ENCODE measurements at regions not wholly inside any gene's neighbourhood (a gene's known extent, or its start where the extent isn't known, plus 50 kb on each side); places are given as distances from the start of the nearest gene placed in this dataset.

DNA sequence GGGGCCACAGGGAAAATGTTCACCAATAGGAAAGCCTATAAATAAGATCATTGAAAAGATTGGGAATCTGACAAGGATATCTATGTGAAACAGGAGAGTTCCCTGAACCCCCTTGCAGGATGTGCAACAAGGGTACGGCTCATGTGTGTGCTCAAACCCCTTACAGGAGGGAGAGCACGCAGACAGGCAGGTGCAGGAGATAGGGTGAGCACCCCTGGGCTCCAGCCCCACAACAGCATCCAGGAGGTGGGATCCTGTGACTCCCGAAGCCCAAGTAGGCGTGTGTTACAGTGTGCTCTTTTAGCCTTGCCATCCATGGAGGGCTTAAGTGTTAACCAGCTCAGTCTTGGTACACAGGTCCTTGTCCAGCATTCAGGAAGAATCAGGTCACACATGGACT lies 204.2 kb downstream of the BMP7 start:
- Mint-ChIP-seq H3K4me1 (no peaks in the 10 kb centered on the region), H3K27me3 (peaks cover 17% of the 10 kb centered on the region), H3K36me3 (no peaks in the 10 kb centered on the region), H3K4me3 (no peak overlapping the region), H3K27ac (no peak overlapping the region), H3K9me3 (no peaks in the 10 kb centered on the region)

DNA sequence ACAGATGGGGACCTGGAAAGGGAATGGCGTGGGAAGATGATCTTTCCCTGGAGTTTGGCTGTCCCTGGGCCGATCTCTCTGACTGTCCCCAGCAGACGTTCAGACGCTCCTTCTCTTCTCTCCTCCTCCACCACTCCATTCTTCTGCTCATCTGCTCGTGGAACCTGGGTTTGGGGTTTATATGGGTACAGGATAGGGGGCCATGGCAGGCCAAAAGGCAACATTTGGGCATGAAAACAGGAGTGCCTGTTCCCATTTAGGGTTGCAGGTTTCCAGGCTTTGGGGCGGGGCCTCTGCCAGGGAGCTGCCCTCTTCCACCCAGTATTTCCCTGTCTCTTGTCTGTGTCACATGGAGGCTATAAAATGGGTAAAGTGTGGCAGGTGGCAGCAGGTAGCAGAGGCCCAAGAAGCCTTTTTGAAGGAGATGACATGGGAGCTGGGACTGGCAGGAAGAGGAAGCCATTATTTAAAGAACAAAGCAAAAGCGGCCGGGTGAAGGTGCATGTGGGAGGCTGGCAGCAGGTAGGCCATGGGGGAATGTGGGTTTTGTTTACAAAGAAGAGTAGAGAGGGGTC lies 203.7 kb downstream of the BMP7 start:
- Mint-ChIP-seq H3K4me1 (no peaks in the 10 kb centered on the region), H3K27ac (no peak overlapping the region), H3K4me3 (no peak overlapping the region), H3K36me3 (no peaks in the 10 kb centered on the region), H3K9me3 (no peaks in the 10 kb centered on the region), H3K27me3 (peaks cover 17% of the 10 kb centered on the region)

DNA sequence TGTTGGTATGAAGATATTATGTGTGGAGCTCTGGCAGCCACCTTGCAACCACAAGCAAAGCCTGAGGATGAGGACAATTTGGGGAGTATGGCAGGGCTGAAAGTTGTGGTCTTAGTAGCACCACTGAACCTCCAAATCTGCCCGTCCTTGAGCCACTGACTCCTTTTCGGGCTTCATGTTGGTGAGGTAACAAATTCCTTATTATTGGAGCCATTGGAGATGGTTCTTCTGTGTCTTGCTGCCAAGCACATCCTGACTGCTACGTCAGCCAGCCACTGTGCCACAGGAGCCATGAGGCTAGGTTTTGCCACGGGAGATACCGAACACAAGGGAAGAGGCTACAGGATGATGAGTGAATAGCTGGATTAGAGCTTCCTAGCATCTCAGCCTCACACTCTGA lies 201.6 kb downstream of the BMP7 start:
- no peaks in the 10 kb centered on the region for H3K9me3 Mint-ChIP-seq
- H3K4me3 Mint-ChIP-seq, result no peak overlapping the region
- no peaks in the 10 kb centered on the region for H3K36me3 Mint-ChIP-seq
- H3K27ac Mint-ChIP-seq, result no peak overlapping the region
- no peaks in the 10 kb centered on the region for H3K4me1 Mint-ChIP-seq
- peaks cover 14% of the 10 kb centered on the region for H3K27me3 Mint-ChIP-seq

DNA sequence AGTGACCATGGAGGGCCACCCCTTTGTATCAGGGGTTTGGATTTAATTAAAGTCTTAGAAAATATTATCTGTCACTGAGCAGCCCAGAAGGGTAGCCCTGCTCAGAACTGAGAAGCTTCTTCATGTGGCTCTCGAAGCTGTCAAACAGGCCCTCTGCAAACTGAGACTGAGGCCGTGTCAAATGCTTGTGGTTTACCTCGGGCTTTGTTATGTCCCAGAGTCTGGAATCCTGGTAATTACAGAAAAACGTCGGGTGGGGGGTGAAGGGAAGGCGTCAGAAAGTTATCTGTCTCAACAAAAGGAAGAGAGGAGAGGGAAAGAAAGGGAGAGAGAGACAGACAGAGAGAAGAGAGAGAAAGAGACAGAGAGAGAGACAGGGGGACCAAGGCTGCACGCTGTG lies 200.8 kb downstream of the BMP7 start:
- Mint-ChIP-seq H3K9me3 (no peaks in the 10 kb centered on the region), H3K4me1 (no peaks in the 10 kb centered on the region), H3K4me3 (no peak overlapping the region), H3K27ac (no peak overlapping the region), H3K27me3 (peaks cover 11% of the 10 kb centered on the region), H3K36me3 (no peaks in the 10 kb centered on the region)

DNA sequence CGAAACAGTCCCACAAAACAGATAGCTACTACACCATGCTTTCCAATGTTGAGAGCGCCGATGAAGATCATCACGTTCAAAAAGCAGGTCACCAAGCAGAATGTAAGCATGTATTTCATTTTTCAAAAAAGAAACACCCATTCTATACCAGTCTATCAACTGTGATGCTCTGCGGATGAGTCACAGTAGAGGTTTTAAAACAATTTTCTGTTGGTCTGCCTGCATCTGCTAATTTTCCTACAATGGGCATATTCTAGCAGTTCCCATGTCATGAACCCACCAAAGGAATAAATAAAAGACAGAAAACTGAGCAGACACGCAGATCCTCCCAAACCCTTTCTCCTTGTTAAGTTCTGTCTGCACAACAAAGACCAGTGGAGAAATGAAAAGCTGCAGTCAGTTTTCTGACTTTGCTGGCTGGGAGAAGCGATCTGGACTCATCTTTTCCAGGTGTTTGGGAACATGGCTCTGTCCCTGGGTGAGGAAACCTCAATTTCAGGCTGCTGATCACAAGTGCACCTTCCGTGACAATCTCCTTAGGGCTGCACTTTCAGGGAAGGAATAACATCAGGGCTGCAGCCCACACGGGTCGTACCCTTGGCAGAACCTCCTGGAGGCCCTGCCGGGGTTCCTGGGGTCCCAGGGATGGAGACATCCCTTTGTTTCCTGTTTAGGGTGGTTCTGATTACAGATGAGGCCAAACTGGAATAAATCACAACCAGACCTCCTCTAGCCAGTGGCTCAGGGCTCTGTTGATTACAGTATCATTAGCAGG lies 200.1 kb downstream of the BMP7 start:
- H3K27ac Mint-ChIP-seq, result no peak overlapping the region
- H3K27me3 Mint-ChIP-seq, result peaks cover 15% of the 10 kb centered on the region
- H3K4me3 Mint-ChIP-seq, result no peak overlapping the region
- peaks cover 2% of the 10 kb centered on the region for H3K4me1 Mint-ChIP-seq
- no peaks in the 10 kb centered on the region for H3K36me3 Mint-ChIP-seq
- H3K9me3 Mint-ChIP-seq, result no peaks in the 10 kb centered on the region

DNA sequence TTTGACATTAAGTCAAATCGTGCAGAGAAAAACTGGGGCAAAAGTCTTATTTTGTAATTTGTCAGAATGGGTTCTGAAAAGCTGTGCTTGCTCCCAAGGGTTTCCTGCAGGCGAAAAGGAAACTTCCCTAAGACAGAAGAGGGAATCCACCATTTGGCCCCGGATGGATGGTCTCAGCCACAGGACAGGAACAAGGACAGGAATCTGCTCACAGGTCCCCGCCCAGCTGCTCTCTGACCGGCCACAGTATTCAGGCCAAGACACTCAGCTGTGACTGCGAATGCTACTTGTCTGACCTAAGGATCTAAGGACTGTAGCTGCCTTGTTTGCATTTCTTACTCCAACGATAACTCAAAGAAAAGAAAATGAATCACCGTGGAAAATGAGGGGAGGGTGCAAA lies 197.0 kb downstream of the BMP7 start:
- no peaks in the 10 kb centered on the region for H3K9me3 Mint-ChIP-seq
- H3K36me3 Mint-ChIP-seq, result no peaks in the 10 kb centered on the region
- peaks cover 6% of the 10 kb centered on the region for H3K4me1 Mint-ChIP-seq
- no peak overlapping the region for H3K27ac Mint-ChIP-seq
- H3K4me3 Mint-ChIP-seq, result no peak overlapping the region
- peaks cover 20% of the 10 kb centered on the region for H3K27me3 Mint-ChIP-seq

DNA sequence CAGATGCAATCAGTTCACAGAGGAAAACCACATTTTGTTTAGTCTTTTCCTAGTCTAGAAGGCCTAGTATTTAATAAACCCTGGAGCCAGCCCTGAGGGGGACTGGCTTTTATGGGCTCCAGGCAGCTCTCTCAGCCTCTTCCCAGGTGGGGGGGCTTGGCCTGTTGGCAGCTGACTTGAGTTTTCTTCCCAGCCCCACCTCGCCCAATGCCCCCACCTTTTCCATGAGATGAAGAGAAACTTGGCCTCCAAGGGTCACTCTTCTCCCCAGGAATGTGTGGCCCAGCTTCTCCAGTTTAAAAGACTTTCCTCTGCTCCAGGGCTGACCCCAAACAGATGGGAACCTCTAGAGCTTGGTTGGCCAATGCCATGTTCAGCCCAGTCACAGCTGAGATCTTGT lies 196.1 kb downstream of the BMP7 start:
- Mint-ChIP-seq H3K36me3 (no peaks in the 10 kb centered on the region), H3K4me3 (no peak overlapping the region), H3K4me1 (peaks cover 6% of the 10 kb centered on the region), H3K27ac (no peak overlapping the region), H3K9me3 (no peaks in the 10 kb centered on the region), H3K27me3 (peaks cover 17% of the 10 kb centered on the region)

DNA sequence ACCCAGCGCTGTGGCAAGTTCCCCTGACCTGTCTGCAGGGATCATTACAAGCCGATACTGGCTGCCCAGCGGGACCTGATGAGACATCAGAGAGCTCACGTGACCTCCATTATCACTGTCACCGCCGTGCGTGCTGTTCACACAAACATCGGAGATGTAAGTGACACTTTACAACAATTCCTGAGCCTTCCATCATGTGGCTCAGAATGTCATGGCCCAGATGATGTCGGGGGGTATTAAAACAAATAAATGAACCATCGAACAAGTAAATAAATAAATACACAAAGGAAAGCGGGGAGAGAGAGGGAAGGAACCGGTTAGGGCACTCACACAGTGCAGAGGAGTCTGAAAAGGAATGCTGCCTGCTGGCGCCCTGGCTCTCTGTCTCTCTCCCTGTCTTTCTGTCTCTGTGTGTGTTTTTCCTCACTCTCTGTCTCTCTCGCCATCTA lies 195.1 kb downstream of the BMP7 start:
- peaks cover 6% of the 10 kb centered on the region for H3K4me1 Mint-ChIP-seq
- H3K27ac Mint-ChIP-seq, result no peak overlapping the region
- no peak overlapping the region for H3K4me3 Mint-ChIP-seq
- no peaks in the 10 kb centered on the region for H3K9me3 Mint-ChIP-seq
- H3K36me3 Mint-ChIP-seq, result no peaks in the 10 kb centered on the region
- H3K27me3 Mint-ChIP-seq, result peaks cover 17% of the 10 kb centered on the region

DNA sequence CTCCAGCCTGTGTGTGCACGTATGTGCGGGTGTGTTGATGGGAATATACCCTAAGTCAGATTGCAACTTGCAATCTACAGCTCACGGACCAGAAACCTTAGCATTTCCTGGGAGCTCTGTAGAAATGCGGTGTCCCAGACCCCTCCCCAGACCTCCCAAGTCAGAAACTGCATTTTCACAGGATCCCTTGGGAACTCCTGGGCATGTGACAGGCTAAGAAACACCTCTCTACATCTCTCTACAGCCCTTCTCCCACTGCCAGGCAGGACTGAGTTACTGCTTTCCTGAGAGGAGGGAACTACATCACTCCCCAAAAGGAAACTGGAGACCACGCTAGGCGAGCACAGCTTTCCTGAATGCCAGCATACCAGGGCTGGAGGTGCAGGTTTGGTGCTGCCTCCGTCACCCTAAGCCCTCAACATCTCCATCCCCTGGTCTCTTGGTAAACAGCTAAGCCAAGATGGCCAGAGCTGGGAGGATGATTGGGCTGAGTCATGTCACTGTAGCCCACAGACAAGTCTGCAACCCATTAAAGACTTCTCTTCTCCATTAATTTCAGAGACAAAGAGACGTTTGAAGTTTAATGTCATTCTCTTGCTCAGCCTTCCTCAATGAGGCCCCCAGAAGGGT lies 194.4 kb downstream of the BMP7 start:
- Mint-ChIP-seq H3K9me3 (no peaks in the 10 kb centered on the region), H3K36me3 (no peaks in the 10 kb centered on the region), H3K4me3 (no peak overlapping the region), H3K27ac (no peak overlapping the region), H3K4me1 (peaks cover 6% of the 10 kb centered on the region), H3K27me3 (peaks cover 17% of the 10 kb centered on the region)

DNA sequence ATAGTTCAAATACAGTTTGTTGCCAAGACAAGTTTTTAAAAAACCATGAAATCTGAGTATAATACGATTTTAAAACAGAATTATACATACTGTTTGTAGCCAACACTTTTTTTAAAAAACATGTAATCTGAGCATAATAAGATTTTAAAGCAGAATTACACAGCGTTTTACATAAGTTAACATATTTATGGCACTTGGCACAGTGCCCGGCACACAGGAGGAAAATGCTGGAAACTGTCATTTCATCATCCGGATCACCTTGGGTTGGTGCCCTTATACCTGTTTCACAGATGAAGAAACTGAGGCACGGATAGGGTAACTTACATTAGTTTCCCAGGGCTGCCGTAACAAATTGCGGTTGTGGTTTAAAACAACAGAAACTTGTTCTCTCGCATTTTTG lies 193.0 kb downstream of the BMP7 start:
- no peaks in the 10 kb centered on the region for H3K9me3 Mint-ChIP-seq
- no peak overlapping the region for H3K4me3 Mint-ChIP-seq
- H3K36me3 Mint-ChIP-seq, result no peaks in the 10 kb centered on the region
- peaks cover 14% of the 10 kb centered on the region for H3K27me3 Mint-ChIP-seq
- H3K27ac Mint-ChIP-seq, result no peak overlapping the region
- H3K4me1 Mint-ChIP-seq, result peaks cover 6% of the 10 kb centered on the region

DNA sequence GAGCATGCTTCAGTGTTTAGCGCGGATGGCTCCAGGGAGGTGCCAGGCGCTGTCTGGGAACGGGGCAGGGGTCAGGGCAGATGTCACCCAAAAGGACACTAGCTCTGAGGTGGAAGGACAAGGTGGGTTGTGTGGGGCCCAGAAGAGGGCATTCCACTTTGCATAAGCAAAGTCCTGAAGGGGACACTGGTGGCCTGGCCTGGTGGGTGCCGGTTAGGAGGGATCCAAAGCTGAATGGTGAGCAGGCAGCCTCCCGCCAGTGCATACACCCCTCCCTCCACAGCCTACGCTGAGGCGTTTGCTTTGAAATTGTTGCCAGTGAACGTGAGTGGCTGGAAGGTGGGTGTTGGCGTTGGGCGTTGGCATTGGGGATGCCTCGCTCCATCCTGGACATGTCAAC lies 192.1 kb downstream of the BMP7 start:
- Mint-ChIP-seq H3K27ac (no peak overlapping the region), H3K9me3 (peaks cover 4% of the 10 kb centered on the region), H3K27me3 (peaks cover 14% of the 10 kb centered on the region), H3K4me3 (no peak overlapping the region), H3K4me1 (peaks cover 6% of the 10 kb centered on the region), H3K36me3 (no peaks in the 10 kb centered on the region)

DNA sequence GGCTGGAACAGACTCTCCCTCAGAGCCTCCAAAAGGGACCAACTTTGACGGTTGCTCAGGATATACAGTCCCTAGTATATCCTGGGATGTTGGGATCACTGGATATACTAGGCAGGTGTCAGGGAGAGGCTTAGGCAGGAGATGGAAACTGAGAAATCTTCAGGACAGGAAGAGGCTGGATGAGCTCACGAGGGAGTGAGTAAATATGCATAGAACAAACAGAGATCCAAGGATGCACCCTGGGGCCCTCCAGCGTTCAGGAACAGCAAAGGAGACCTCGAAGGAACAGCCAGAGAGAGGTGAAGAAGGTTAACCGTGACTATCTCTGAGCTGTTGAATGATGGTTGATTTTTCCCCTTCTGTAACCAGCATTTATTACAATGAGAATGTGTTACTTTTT lies 191.3 kb downstream of the BMP7 start:
- Mint-ChIP-seq H3K36me3 (no peaks in the 10 kb centered on the region), H3K27me3 (peaks cover 14% of the 10 kb centered on the region)

DNA sequence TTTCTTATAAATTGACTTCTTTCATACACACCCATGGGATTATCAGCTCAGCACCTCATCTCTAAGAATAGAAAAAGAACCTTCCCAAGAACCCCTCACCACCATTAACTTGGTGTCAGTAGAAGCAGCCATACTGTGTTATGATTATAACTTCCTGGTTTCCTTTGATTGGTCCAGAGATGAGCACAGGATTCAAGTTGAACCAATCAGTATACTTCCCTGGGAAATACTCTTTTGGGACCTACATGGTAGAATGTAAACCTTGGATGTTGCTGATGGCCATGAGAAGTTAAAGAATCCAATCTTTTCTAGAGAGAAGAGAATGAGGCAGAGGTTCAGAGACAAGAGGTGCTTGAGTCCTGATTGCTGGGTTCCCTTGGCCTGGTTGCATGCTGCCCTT lies 190.8 kb downstream of the BMP7 start:
- no peak overlapping the region for H3K27ac Mint-ChIP-seq
- H3K4me1 Mint-ChIP-seq, result peaks cover 6% of the 10 kb centered on the region
- H3K27me3 Mint-ChIP-seq, result peaks cover 14% of the 10 kb centered on the region
- no peaks in the 10 kb centered on the region for H3K36me3 Mint-ChIP-seq
- H3K9me3 Mint-ChIP-seq, result peaks cover 4% of the 10 kb centered on the region
- no peak overlapping the region for H3K4me3 Mint-ChIP-seq

More for the DNA sequence above, 191.3 kb downstream of the BMP7 start:
- Mint-ChIP-seq H3K27ac (no peak overlapping the region), H3K4me1 (peaks cover 6% of the 10 kb centered on the region), H3K4me3 (no peak overlapping the region), H3K9me3 (peaks cover 4% of the 10 kb centered on the region)

DNA sequence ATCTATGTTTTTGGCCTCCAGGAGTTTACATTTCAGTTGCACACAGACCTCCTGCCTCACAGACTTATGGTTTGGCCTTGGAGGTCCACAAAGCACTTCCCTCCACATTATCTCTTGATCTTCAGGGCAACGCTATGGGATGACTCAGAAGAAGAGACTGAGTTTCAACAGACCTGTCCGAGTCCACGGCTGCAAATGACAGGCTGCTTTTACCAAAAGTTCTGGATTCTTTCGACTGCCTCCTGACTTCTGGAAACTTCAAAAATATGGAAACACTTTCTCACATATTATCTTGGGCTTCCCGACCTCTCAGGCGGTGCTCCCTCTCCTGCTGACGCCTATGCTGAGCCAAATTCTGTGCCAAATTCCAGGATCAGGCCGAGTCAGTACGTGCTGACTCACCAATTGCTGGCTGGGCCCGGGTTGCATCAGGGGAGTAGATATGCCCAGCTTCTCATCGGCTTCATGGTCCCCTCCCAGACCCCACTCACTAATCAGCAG lies 190.2 kb downstream of the BMP7 start:
- Mint-ChIP-seq H3K9me3 (peaks cover 4% of the 10 kb centered on the region), H3K36me3 (no peaks in the 10 kb centered on the region), H3K4me3 (no peak overlapping the region), H3K4me1 (peaks cover 5% of the 10 kb centered on the region), H3K27ac (no peak overlapping the region), H3K27me3 (peaks cover 12% of the 10 kb centered on the region)

DNA sequence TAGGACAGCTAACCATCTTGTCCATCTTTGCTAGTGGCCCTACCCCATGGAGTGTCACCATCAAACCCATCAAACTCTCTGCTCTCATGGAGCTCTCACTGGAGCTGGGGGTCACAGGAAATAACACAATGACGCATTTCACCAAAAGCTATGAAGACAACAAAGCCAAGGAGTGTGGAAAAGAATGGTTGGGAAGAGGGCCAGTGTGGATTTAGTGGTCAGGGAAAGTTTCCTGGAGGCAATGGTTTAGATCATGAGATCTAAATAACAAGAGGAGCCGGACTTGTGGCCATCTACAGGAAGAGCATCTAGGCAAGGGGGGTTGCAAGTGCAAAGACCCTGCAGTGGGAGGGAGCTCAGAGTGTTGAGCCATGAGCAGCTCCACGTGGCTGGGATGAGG lies 189.5 kb downstream of the BMP7 start:
- Mint-ChIP-seq H3K36me3 (no peaks in the 10 kb centered on the region), H3K27ac (no peak overlapping the region), H3K27me3 (peaks cover 7% of the 10 kb centered on the region), H3K9me3 (peaks cover 4% of the 10 kb centered on the region), H3K4me1 (no peaks in the 10 kb centered on the region), H3K4me3 (no peak overlapping the region)

DNA sequence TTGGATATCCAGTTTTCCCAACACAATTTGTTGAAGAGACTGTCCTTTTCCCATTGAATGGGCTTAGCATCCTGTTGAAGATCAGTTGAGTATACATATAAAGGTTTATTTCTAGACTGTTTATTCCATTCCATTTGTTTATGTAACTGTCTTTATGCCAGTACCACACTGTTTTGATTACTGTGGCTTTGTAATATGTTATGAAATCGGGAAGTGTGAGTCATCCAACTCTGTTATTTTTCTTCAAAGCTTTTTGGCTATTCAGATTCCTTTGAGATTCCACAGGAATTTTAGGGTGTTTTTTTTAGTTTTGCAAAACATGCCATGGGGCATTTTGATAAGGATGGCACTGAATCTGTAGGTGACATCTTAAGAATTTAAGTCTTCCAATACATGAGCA lies 188.3 kb downstream of the BMP7 start:
- peaks cover 2% of the 10 kb centered on the region for H3K27me3 Mint-ChIP-seq
- H3K9me3 Mint-ChIP-seq, result peaks cover 4% of the 10 kb centered on the region
- H3K27ac Mint-ChIP-seq, result no peak overlapping the region
- H3K4me3 Mint-ChIP-seq, result no peak overlapping the region
- H3K36me3 Mint-ChIP-seq, result no peaks in the 10 kb centered on the region
- no peaks in the 10 kb centered on the region for H3K4me1 Mint-ChIP-seq
